Kidney epithelial cell (primary cell): ENCODE measurements at regions not wholly inside any gene's neighbourhood (a gene's known extent, or its start where the extent isn't known, plus 50 kb on each side); places are given as distances from the start of the nearest gene placed in this dataset.
"Not testable (repeated sequence)": the region's sequence is repeated elsewhere in the genome, so short reads cannot be mapped to it uniquely, and the experiment has no call there.

ENCODE experiments used
- DNase-seq: peaks from one replicate; pipeline ENCODE4 v3.0.0-alpha.2; 2010; ENCODE audit warnings: low read depth
- H3K27me3 ChIP-seq: 2 replicates; pipeline ENCODE4 v1.6.0; 2011; ENCODE audit warnings: low read length; ENCODE audit not compliant: control insufficient read depth, insufficient read depth
- H3K36me3 ChIP-seq: 2 replicates; pipeline ENCODE4 v1.5.1; 2011; ENCODE audit warnings: low read length; ENCODE audit not compliant: control insufficient read depth, insufficient read depth
- H3K4me3 ChIP-seq: 2 replicates; pipeline ENCODE4 v1.5.1; 2011; ENCODE audit warnings: low read depth, mild to moderate bottlenecking, control low read depth, low read length
- CTCF ChIP-seq: IDR thresholded peaks from 2 replicates; pipeline ENCODE4 v1.5.1; 2011; ENCODE audit warnings: mild to moderate bottlenecking, moderate library complexity, low read length, control low read depth, inconsistent platforms; ENCODE audit not compliant: insufficient read depth, poor library complexity, severe bottlenecking

- H3K27me3 ChIP-seq = peaks cover 4% of the 10 kb centered on the region
- no peak for DNase-seq
Observed at GRCh38 chr15:34501131-34501530, 63.5 kb upstream of the GOLGA8A start.

GRCh38 chr15:34496207-34496995 lies 58.8 kb upstream of the GOLGA8A start:
- Histone ChIP-seq H3K27me3 (peaks cover 26% of the 10 kb centered on the region), H3K36me3 (no peaks in the 10 kb centered on the region), H3K4me3 (no peak overlapping the region)
- no peak for DNase-seq
- TF ChIP-seq CTCF = no peak

More at GRCh38 chr15:34501131-34501530, 63.5 kb upstream of the GOLGA8A start:
- Histone ChIP-seq H3K4me3 (no peak overlapping the region), H3K36me3 (no peaks in the 10 kb centered on the region)
- TF ChIP-seq CTCF = no peak

- H3K27me3 ChIP-seq = peaks cover 26% of the 10 kb centered on the region
- not testable (repeated sequence) for DNase-seq, H3K36me3 ChIP-seq, H3K4me3 ChIP-seq
Observed at GRCh38 chr15:34495707-34496106, 58.1 kb upstream of the GOLGA8A start.

- H3K27me3 ChIP-seq = peaks cover 26% of the 10 kb centered on the region
- no peak for TF ChIP-seq CTCF
- H3K36me3 ChIP-seq = no peaks in the 10 kb centered on the region
- H3K4me3 ChIP-seq = no peak overlapping the region
- no peak for DNase-seq
Observed at GRCh38 chr15:34494084-34494399, 56.4 kb upstream of the GOLGA8A start.

GRCh38 chr15:34493001-34493400 lies 55.4 kb upstream of the GOLGA8A start:
- DNase-seq = no peak
- H3K4me3 ChIP-seq = no peak overlapping the region
- no peak for TF ChIP-seq CTCF
- no peaks in the 10 kb centered on the region for H3K36me3 ChIP-seq
- peaks cover 26% of the 10 kb centered on the region for H3K27me3 ChIP-seq

- peaks cover 23% of the 10 kb centered on the region for H3K27me3 ChIP-seq
- H3K4me3 ChIP-seq, H3K36me3 ChIP-seq, DNase-seq: not testable (repeated sequence)
Observed at GRCh38 chr15:34491488-34491887, 53.9 kb upstream of the GOLGA8A start.
